ENCODE measurements at regions not wholly inside any gene's neighbourhood (a gene's known extent, or its start where the extent isn't known, plus 50 kb on each side); places are given as distances from the start of the nearest gene placed in this dataset.
"Not testable (repeated sequence)": the region's sequence is repeated elsewhere in the genome, so short reads cannot be mapped to it uniquely, and the experiment has no call there.

DNA sequence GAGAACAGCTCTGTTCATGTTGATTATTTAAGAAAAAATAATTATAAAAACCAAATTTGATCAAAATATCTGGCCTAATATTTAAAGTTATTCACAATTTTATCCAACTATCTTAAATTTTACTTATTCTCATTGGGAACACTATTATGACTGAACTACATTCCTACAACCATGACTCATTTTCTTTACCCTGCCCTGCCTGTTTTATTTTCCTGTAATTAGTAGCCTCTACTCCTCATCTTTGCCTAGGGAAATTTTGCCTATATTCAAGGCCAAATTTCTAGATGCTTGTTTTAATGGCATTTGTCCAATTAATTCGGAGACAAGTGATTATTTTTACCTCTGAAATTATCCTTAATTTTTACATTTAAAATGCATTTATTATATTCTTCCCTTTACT is 289.7 kb upstream of the TMEM229A start:
- DNase-seq: no peak

DNA sequence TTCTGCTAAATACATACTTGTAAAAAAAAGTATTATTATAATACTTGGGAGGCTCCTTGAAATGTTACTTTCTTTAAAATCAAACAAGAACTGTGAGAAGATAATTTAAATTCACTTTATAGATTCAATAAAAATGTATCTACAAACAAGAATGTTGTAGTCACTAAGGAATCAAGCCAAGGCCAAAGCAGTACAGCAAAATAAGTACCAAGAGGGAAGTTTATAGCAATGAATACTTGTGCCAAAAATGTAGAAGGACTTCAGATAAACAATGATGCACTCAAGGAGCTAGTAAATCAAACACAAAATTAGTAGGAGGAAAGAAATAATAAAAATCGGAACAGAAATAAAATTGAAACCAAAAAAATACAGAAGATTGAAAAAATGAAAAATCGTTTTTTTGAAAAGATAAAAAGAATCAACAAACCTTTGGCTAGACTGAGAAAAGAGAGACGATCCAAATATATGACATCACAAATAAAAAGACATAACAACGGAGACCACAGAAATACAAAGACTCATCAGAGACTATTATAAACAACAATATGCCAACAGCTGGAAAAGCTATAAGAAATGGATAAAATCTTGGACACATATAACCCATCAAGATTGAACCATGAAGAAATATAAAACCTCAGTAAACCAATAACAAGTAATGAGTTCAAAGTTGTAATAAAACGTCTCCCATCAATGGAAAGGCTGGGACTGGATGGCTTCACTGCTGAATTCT is 286.0 kb upstream of the TMEM229A start:
- DNase-seq: no peak

DNA sequence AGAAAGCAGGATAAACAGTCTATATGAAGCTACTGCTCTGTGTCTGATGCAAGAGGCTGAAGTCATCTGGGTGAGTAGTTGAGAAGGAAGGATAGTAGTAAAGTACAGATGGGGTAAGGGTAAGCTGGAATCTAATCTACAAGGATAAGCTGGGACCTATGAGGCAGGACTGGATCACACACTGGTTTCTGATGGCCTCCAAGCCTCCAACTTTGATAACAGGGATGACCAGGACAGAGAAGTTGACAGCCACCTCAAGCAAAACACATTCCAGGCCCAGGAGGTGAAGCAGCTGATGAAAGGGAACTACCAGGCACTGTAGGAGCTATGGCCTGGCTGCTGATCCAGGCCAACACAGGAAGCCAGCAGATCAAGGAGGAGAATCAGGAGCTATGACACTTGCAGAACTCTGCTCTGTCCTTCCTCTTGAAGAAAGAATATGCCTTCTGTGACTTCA is 278.1 kb upstream of the TMEM229A start:
- no peak for DNase-seq

DNA sequence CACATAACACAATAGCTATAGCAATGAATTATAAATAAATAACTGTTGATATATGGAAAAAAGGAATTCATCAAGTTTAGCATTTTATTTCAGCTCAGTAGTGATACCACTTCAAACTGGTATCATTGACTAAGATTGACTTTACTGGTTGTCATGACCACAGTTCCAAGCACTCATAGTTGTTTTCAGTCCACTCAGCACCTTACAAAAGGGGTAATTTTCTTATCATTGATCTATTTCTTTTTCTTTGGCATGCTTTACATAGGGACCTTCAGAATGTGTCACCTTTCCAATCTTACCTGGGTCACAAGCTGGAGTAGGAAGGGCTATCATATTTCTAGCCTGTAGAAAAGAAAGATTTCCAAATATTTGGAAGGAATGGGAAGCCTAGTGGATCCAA is 275.5 kb upstream of the TMEM229A start:
- DNase-seq: no peak

DNA sequence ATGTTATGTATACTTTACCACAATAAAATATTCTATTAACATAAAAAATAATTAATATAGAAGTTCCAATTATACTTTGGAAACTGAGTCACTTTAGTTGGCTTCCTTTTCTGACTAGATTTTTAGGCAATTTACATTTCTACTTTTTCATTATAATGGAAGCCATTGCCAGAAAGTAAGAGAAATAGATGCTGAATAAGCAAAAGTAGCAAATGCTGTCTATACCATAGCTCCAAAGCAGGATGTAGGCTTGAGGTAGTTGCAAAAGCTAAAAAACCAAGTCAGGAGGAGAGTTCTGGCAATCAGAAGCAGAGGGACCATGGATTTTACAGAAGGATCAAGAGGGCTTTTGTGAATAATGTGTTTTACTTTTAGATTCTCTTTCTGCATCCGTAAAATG is 262.4 kb upstream of the TMEM229A start:
- DNase-seq: no peak

DNA sequence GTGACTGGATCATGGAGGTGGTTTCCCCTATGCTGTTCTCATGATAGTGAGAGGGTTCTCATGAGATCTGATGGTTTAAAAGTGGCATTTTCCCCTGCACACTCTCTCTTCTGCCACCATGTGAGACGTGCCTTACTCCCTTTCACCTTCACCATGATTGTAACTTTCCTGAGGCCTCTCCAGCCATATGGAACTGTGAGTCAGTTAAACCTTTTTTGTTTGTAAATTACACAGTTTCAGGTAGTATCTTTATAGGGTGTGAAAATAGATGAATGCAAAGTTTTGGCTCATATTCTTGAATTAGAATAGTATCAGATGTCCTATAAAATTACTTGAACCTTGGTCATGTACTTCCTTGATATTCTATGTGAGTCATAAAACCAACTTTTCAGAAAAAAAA is 252.1 kb upstream of the TMEM229A start:
- no peak for DNase-seq

DNA sequence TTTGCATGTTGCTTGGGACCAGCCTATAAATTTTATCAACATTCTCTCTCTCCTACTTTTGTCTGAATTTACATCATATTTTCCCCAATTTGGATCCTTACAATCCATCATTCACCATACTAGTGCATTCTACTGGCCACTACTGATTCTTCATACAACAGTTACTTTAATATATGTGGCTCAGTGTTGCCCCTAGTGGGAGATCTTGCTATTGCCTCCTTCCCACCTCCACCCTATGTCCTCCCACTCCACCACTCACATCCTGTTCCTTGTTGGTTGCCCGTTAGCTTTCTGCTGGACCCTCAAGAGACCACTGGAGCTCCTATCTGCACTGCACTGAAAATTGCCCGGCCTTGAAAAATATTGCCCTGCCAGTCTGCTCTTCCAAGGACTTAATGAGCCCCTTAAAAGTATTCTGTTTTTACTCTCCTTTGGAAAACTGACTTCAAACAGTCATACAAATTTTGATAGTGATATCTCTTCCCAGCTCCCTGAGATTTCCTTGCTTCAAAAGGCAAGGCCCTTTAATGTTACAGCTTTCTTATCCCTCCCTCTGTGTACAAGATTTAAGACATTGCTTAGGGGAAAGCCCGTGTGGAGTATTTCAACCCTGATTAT is 243.2 kb upstream of the TMEM229A start:
- DNase-seq: peak; percentile 2

DNA sequence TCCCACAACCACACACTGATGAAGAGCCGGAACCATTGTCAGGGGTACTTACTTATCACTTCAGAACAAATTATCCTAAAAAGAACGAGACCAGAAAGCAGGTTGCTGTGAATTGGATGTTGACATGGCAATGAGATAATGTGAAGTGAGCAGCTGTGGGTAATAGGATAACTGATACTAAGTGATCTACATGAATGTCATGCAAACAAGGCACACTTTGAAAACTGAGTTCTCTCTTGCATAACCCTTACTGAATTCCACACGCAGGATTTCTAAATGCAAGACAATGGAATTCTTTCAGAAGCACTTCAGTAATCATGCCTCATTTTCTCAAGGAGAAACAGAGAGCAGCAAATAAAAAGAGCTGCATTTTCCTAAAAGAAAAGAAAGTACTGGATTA is 242.5 kb upstream of the TMEM229A start:
- peak; percentile 4 for DNase-seq

DNA sequence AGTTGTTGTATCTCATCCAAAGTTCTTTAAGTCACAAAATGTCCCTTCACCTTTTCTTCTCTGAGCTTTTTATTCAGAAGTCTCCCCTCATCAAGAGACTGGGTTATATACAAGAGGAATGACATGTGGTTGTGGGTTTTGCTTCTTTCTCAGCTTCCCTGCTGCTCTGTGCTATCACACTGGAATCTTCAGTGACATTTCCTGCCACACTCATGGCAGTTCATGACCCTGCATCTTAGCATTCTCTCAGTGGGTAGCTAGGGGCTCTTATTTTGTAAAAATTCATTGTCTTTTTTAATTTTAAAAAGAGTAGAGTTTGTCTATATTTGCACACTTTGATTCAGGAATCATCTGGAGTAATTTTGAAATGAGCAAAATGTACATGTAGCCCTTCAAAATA is 236.9 kb upstream of the TMEM229A start:
- no peak for DNase-seq

DNA sequence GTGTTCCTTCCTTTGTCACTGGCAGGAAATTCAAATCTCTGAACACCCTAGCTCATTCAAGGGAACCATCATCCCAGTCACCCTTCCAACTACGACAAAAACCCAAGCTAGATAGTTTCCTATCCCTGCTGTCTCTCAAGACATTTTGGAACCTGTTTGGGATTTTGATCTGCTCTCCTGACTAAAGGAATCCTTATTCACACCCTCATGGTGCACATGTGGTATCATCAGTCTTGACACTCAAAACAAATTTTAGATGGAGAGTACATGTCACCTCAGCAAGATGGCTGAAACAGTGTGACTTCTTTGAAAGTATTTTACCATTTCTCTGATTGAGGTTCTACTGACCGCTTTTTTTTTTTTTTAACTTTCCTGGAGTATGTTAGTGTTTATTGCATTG is 234.3 kb upstream of the TMEM229A start:
- DNase-seq: no peak

DNA sequence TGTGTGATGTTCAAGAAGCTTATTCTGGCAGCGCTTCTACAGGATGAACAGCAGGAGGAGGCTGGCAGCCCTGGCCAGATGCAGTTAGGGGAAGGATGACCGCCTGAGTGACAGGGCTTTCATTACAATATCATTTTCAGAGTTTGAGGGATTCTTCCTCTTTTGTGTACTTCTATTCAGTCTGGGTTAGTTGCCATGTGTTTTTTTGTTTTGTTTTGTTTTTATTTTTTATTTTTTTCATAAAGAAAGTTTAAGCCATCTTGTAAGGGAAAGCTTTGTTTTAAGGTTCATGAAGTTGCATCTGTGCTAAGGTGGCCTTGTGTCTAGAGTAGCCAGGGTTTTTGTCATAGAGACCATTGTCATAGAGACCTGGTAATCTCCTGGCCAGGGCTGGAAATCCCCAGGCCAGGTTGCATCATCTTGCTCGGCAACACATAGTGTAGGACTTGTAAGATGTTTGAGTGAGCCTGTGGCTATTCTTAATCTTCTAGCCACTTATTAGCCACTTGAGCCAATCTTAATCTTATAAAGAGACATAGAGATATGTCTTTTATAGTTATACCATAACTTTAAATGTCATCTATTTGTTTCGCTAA is 230.5 kb upstream of the TMEM229A start:
- no peak for DNase-seq

DNA sequence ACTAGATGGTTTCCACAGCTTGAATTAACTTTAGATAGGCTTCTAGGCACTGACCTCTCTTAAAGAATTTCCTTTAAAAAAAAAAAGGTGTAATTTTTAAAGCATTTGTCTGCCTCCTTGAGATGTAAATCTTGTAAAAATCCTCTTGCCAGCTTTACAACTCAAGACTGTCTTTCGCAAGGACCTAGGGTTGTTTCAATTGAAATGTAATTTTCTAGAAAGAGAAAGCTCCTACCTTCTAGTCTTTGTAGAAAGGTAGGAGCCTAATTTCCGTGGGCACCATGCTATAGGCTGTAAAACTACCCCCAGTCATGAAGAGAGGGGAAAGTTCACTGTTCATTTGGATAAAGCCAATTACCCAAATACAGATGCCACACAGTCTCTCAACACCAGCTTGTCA is 228.8 kb upstream of the TMEM229A start:
- no peak for DNase-seq

DNA sequence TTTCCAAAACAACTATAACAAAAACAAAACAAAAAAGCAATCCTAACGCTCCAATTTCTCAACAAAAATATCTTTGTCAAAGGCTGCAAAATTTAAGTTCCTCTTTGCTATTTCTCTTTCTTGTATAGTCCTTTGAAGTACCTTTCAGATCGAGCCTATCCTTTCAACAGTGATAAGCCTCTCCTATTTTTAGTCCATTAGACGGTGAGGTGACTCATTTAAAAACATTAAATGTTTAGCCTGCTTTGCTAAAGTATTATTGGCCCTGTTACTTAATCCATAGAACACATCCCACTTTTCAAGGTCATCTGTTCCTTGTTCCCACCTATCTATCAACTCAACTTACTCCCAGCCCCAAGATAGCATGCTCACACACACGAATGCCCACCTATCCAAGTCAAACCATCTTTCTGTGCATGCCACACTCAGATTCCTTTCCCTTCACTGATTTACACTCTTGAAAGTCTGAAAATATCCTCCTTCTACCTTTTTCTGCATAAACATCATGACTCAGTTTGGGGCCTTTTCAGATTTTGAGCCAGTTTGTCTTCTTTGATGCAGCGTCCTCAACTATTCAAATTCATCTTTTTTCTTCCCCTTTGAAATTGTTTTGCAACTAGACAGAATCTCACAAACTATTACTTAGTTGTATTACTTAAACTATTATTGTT is 224.9 kb upstream of the TMEM229A start:
- DNase-seq: no peak

DNA sequence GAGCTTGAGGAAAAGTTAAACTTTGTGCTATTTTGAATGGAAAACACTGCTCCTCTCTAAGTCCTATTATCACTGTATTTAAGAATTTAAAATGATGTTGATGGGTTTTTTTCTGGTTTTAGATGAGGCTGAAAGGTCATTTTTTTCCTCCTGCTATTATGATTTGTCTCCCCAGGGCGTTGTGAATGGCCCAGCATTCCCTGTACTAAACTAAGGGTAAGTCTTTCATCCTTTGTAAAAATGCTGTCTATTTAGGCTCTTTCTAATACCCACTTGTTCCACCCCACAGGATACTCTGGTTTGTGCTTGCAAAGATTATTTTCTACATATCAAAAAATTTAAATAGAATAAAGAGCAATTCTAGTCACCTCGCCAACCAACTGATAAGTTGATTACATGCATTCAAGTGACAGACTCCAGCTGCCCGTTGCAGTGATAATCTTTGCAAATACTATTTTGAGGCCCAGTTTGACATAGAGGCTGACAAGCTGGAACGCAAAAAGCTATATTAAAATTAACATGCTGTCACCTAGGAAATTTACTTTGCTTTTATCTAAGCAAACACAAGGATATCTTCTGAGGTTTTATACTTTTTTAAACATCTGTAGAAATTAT is 222.3 kb upstream of the TMEM229A start:
- no peak for DNase-seq

DNA sequence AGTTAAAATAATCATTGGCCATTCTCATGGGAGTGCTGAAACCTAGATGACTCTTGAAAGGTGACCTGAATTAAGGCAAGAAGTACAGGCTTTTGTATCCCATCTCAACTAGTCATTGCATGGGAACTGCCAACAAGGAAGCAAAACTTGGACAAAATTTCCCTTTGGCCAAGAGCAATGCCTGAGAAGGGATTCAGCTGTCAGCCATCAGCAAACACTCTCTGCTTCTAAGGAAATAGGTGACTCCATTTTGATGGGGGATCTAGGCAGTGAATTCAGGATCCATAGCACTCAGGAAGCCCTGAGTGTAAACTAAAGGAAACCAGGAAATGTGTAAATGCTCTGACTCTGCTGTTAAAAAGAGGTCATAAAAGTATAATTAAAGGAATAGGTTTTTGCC is 221.5 kb upstream of the TMEM229A start:
- DNase-seq: no peak

DNA sequence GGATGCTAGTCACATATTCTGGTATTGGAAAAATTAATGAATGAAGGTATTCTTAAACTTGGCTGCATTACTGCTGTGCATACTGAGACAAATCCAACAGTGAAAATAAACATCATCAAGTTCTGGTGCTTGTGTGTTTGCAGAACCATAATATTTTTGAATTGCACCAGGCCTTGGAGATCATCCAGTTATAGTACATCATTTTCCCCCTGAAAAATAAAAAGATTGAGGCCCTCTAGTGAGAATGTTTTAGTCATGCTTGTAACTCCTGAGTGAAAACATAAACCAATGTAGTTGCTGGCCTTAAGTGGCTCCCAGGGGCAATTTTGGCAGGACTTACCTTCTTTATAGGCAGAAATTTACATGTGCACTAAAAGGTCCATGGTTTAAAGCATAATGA is 218.8 kb upstream of the TMEM229A start:
- DNase-seq: no peak

DNA sequence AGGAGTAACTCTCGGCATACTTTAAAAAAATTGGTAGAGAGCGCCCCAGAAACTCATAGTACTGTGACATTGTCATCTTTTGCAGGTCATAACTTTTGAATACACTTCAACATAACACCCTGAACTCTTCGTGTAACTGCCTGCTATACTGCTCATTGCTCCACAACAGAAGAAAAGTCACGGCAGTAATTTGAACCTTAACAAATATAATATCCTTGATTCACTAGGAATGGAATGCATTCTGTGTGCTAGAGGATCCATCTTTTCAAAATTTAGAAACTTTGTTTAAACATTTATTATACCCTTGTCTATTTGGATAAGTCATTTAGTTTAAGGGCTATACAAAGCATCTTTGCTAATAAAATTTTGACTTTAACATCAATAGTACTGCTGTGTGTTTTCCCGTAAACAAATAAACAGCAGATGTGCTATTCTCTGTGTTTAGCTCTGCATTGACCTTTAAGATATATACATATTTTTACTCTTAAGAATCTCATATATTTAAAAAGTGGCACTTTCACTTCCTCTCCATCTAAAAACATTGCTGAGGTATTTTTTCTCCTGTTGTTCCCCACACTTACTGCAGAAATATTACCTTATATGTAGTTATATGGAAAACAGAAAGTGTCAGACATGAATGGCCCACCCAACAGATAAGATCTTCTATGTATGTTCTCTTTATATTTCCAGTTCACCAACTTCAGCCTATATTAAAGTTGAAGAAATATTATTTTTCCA is 217.6 kb upstream of the TMEM229A start:
- no peak for DNase-seq

DNA sequence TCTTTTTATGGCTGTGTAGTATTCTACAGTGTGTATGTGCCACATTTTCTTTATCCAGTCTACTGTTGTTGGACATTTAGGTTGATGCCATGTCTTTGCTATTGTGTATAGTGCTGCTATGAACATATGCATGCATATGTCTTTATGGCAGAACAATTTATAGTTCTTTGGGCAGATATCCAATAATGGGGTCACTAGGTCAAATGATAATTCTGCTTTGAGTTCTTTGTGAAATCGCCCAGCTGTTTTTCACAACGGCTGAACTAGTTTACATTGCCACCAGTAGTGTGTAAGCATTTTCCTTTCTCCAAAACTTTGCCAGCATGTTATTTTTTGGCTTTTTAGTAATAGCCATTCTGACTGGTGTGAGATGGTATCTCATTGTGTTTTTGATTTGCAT is 214.8 kb upstream of the TMEM229A start:
- DNase-seq: no peak

DNA sequence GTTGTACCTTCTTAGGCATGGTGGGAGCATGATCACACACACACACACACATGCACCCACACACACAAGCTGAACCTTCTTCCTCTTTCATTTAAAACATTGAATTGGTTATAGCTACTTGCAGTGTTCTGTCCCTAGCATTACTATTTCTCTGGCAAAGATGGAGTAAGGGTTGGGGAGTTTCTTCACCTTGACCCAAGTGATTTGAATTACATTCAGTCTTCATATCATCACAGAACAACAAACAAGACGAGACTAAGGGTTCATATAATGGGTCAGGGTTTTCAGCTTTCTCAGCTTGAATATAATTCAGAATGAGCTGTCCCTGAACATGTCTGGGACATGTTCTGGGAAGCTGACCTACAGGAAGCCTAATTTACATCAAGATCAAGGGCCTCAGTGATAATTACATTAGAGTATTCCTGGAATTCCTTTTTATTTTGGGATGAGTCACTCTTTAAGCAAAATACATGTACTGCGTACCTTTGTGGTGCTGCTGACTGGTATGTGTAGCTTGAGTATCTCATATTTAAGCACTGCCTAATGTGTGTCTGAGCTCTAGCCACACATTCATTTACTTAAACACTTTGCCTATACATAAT is 213.5 kb upstream of the TMEM229A start:
- DNase-seq: no peak

DNA sequence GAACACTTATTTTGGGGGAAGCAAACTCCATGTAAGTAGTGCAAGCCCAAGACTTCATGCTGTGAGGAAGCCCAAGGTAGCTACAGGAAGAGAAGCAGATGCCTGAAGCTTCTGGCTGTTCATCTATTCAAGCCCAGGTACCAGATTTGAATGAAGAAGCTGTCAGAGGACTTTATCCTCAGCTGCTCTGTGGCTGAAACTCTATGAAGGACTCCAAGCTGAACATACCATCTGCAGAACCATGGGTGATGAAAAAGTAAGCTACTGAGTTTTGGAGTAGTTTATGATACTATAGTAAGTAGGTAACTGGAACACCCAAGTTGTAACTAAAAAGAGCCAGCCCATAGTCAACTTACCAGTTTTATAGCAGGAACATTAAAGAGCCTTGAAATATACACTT is 211.6 kb upstream of the TMEM229A start:
- DNase-seq: not testable (repeated sequence)

DNA sequence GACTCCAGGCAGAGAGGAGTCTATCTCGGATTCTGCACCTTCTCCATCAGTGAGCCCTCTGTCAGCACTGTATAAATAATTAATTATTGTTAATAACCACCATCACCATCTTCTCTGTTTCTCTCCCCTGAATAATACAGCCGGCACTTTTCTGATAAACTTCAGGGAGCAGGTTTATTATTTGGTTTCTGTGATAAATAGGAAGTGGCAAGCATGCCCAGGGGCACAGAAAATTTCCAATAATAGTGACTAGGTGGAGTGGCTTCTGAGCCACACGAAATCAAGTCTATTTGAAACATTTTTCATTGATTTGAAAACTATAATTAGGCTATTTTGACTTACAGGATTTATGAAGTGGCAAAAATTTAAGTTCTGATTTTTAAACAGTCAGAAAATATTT is 186.8 kb upstream of the TMEM229A start:
- DNase-seq: no peak

DNA sequence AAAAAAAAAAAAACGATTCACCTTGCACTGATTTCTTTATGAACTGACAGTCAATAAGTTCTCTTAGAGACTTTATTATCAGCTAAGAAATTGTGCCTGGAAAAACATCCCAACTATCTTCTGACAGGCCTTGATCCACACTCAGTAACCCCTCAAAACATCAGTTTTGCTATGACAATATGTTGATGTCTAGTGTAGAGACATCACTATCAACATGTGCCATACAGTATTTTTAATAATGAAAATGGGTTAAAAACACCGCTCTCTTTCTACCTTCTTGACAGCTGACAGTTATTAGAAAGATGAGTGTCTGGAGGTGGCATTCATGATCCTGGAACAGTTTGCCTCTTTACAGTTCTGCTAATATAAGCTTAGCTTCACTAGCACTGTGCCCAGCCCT is 175.8 kb upstream of the TMEM229A start:
- DNase-seq: no peak

Measured in NCI-H748 treated with DMSO at 0.1 percent for 48 hours (cell line).